HG03097 (cell line): ENCODE measurements at regions not wholly inside any gene's neighbourhood (a gene's known extent, or its start where the extent isn't known, plus 50 kb on each side); places are given as distances from the start of the nearest gene placed in this dataset.

Experiments
- ATAC-seq: cut with Tn5 transposase; IDR thresholded peaks from one replicate; pipeline ENCODE4 v1.9.1; 2021; ENCODE audit not compliant: unreplicated experiment, low FRiP score

DNA sequence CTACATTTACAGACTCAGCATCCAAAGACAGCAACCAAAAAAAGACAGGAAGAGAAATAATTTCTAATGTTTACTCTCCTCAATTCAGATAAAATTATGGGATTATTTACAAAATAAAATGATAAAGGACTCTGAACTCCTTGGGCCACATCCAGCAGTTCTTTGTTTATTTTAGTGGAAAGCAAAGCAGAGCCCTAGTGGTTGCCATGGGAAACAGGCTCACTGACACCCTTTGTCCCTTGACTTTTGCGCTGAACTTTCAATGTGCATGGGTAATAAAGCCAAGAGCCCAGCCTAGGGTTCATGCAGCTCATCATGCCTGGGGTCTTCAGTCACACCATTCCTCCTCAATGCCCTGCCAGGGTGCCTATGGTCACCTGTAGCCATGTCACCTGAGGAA lies 442.6 kb upstream of the IGFBP3 start:
- no peak for ATAC-seq

DNA sequence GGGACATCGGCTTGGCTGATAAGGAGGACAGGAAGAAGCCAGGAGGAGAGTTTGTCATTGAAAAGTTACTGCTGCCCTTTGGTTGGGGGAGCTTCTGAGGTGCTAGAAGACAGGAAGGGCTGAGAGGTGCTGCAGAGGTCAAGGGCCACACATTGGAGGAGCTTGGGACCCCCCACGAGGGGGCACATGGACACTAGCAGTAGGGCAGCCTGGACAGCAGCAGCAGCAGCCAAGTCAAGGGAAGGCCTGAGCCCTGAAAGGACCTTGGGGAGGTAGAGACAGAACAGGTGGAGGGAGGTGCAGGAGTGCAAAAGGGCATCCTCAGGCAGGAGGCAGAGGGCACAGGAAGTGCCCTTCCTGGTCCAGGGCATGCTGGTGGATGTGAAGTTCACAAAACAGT lies 439.7 kb upstream of the IGFBP3 start:
- ATAC-seq = no peak

DNA sequence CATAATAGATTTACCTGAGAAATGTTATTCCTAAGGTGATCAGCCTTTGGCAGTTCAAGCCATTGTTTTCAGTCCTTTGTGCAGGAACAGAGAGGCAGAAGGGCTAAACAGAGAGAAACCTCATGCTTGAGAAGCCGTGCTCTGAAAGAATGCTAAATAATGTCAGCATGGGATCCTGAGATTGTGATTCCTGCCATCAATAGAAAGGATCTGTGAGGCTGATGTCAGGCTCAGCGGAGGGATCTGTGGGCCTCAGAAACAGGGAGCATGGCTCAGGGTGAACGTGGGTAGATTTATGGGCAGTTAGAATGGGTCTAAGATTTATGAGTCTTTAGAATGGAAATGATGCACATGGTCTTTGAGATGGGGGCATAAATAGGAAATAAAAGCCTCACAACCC lies 439.2 kb upstream of the IGFBP3 start:
- ATAC-seq = no peak

DNA sequence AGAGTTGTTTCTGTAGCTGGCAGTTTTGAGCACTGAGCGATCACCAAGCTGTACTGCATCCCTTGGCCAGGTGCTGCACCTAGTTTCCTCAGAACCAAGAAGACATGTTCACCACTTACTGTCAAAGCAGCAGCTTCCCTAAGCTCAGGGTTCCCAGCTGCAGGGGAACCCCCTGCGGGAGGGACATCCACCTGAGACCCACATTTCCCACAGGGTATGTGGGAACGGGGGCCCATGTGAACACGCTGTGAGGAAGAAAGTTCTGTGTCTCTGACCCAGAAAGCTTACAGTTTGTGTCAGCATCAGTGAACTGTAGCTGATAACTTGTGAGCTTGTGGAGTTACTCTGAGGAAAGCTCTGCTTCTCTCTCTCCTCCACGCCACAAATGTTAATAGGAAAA lies 436.8 kb upstream of the IGFBP3 start:
- ATAC-seq = no peak

DNA sequence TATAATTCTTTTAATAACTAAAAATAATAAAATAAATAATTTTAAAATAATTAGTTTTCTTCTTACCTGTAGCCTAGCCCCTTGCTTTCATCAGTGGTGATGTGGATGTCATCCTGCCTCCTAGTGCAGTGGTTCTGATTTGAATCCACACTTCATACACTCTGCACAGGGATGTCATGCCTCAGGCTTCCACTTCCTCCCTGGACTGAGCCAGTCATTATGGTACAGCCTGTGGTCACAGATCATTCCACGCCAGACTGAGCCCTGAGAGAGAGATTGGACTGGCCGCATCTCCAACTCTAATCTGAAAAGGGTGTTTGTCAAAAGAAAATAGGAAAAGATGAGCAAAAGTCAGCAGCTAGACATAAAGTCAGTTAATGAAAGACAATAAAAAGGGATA lies 436.2 kb upstream of the IGFBP3 start:
- ATAC-seq = no peak

DNA sequence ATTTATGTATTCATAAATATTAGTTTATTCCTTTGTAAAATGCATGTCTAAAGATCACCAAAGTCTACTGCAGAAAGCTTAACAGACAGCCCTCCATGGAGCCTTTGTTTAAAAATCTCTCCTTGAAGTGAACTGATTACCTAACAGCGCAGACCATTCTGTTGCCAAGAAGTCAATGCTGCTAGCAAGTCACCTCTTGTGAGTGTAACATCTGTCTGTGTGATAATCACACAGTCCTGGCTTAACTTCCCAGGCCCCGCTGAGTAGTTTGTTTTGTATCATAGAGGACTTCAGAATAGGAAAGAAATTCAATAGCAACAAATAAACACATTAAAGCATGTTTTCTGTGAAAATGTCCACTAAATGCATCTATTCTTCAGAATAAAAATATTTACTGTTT lies 435.3 kb upstream of the IGFBP3 start:
- no peak for ATAC-seq

DNA sequence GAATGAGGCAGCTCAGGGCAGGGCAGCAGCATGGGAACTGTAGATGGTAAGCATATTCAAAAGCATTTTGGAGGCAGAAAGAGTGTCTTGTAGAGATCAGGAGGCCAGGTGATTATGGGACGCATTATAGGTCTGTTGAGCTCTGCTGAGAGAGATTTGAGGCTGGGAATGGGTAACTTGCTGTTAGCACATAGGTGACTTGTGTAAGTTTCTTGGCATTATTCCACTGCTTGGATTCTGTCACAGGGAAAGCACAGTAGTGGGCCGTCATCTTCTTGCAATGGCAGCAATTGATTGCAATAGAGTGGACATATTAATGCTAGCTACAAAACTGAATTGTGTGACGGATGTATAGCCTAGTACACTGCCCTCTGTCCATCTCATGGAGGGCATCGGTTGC lies 434.3 kb upstream of the IGFBP3 start:
- ATAC-seq = no peak

DNA sequence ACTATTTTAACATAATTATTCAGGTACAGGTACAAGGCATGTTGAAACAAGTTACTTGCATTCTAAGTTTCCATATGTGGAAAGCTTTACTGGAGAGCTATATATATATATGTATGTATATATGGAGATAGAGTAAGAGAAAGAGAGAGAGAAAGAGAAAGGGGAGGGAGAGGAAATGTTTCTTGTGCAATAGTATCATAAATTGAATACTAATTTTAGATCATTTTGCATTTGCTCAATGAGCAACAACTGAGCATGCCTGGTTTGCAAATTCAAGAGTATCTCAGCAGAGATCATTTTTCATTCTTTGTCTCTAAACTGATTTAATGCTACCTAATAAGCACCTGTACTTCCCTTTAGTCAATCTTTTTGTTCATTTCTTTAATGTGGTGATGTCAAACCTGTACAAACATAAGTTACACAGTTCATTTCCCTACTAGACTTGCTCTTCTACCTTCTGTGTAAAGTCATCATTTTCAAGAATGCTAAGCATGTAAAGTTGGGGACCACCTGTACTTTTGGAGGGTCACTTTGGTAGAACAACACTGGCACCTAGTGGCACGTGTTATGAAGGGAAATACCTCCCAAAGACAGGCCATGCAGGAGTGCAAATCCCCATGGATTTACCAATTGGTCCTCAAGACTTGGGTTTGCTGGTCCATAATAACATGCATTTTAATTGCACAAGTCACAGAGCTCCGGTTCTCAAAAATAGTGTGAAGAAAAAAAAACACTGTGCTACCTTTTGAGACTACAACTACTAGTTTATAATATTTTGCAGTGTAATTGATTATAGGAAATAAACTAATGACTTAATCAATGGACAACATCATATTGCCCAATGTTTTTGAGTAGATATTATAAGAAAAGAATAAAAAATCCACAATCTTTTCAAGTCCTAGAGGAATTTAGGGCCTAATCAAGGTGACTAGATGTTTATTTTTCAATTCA lies 431.2 kb upstream of the IGFBP3 start:
- no peak for ATAC-seq

DNA sequence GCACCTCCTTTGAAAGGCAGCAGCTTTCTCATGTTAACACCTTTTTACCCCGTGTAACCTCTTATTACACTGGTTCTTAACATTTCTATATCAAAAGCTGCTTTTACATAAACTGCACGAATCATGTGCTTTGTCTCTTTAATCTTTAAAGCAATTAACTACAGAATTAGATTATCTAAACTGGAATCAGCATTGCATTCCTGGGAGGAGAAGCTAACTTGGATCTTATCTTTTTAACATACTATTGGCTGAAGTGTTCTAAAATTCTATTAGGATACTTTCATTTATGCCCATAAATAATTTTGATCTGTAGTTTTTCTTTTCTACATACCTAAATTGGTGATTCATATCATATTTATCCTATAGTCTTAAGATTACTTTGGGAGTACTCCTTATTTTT lies 428.4 kb upstream of the IGFBP3 start:
- no peak for ATAC-seq

DNA sequence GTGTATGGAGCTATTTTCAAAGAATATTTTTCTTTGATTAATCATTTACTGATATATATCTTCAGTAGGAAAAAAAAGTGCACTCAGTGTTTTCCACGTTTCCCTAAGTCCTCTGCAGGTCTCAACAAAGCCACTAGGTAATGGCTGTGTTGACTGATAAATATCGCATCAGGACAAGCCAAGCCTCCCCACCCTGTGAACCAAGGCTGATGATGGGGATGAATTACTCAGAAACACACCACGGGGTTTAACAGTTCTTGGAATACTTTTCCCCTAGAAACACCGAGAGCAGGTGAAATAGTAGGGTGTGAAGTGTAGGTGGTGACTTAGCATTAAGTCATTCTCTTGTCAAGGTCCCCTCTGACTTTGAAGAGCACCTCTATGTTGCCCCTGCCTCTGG lies 423.5 kb upstream of the IGFBP3 start:
- ATAC-seq = no peak

DNA sequence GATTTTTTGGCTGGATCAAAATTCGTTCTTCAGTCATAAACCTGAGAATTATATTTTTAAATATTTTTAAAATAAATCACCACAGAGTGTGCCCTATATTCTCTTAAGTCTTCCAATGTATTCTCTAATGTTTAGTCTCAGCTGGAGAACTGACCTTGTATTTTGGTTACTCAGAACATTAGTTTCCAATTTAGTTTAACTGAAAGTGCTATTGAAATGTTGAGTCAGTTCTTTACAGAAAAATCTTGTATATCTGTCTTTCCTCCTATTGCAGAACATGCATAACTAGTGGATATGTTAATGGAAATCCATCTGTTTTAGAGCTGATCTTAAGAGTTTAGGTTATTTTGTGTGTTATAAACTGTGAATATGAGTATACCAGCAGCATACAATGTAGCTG lies 422.7 kb upstream of the IGFBP3 start:
- ATAC-seq = no peak

DNA sequence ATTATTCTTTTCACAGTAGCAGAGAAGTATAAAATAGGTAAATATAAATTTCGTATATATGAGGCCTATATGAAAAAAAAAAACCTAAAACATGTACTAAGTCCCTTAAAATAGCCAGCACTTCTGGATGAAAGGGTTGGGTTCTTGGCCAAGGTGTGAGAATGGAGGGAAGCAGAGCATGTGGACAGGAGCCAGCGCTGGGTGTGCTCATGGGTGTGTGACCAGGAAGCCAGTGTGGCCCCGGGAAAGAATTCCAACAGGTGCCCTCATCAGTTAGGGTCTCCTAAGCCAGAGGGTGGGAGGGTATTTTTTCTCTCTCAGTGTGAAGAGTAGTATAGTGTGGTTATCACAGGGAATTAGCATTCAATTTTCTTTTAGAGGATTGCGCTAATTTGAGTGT lies 401.9 kb upstream of the IGFBP3 start:
- no peak for ATAC-seq

DNA sequence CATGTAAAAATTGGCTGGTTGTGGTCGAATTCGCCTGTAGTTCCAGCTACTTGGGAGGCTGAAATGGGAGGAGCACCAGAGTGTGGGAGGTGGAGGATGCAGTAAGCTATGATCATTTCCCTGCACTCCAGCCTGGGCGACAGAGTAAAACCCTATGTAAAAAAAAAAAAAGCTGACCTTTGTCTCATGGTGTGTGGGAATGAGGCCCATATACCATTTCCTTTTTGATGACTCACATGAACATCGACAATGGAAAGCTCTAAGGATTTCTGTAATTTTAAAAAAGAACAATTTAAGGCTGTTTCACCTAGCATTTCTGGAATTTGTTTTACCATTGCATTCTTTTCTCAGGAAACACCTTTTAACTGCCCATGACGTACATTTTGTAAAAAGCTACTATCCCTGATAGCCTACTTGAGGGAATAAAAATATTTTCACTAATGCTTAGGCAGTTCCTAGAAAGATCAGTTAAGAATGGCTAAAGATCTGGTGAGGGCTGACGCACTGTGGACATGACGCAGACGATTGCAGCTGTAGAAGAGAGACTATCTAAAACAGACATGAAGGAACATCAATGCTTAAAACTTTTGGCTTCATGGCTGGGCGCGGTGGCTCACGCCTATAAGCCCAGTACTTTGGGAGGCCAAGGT lies 400.6 kb upstream of the IGFBP3 start:
- ATAC-seq = no peak

DNA sequence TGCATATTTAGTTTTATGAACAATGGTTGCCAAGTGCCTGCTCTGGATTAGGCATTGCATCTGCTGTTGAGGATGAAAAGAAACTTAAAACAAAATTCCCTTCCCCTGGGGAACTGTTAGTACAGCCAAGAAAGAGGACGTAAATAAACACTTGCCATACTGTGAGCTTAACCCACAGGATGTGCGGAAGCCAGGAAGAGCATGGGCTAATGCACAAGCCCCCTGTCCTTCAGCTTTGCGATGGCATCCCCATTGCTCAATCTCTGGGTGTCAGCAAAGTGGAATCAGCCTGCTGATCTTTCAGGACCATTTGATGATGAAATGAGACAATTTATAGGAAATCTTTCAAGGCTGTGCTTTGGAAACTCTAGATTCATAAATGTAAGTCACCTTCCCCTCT lies 399.9 kb upstream of the IGFBP3 start:
- no peak for ATAC-seq

DNA sequence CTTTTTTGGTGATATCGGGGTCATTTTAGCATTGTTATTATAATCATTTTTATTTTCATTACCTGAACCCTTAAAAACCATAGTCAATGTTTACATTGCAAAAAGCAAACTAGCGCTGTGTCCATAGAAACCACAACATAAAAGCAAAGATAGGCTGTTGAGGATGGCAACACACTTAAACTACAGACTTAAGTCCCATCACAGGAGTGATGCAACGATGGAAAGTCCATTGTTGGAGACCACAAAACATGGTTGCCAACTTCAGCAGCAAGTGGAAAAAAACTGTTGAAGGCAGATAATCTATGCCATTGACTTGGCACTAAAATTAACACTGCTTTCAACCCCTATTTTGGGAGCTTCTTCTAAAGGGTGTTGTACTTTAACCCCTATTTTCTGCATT lies 398.8 kb upstream of the IGFBP3 start:
- no peak for ATAC-seq

DNA sequence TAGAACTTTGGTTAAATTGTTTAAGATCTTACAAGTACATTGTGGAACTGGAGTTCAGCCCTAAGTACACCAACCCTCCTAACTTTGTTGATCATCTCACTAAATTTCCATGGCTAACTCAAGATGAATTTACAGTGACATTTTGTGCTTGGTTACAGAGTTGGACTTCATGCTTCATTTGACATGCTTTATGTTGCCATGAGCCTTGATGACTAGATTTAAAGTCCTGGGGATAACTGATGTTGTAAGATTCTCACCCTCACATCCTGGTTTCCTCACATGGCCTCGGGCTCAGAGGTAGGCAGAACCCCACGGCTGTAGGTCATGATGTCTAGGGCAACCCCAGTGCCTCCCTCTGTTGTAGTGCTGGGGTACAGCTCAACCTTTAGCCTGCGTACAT lies 397.2 kb upstream of the IGFBP3 start:
- ATAC-seq = no peak

DNA sequence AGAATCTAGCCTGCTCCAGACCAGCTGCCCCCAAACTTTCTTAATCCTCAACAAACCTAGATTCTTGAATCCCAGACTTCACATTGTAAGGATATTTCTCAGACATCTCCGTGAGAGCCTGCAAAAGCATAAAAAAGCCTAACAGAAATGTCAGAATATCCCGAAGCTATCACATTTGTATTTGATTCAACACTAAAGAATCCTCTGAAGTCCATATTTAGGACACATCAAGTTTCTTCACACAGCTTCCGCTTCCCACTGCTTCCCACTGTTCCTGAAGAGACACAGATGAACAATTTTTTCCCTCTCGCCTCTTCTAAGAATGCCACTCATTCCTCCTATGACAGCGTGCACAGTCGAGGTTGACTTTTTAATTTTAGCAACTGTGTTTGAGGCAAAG lies 396.2 kb upstream of the IGFBP3 start:
- ATAC-seq = no peak

DNA sequence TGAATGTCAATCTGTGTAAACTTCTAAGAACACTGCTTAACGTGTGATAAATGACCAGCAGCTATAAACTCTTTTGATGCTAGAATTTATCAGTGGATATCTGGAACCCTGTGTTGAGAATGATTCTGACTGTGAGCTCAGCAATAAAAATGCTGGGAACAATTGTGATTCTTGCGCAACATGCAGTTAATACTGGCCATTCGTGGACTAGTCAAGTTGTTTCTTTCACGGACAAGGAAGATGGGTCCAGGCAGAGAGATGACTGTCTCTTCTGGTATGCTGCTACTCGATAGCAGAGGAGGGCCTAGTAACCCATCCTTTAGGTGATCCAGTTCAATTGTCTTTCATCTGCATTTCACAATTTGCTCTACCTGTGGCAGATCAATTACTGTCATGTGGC lies 394.8 kb upstream of the IGFBP3 start:
- ATAC-seq = no peak

DNA sequence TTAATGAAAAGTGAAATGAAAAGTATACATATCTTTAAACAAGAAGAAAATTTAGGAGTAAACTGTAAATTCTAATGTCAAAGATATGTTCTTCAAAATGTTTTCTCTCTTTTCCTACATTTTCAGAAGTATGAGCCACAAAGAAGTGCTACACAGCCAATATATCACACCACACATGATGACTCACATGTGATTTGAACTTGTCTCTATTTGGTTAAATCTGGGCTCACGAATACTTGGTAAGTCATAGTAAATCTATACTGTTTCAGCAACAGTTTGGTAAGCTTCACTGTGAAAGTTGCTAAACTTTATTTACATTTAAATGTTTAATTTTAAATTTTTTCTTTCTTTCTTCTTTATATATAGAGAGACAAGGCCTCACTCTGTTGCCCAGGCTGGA lies 380.6 kb upstream of the IGFBP3 start:
- no peak for ATAC-seq

DNA sequence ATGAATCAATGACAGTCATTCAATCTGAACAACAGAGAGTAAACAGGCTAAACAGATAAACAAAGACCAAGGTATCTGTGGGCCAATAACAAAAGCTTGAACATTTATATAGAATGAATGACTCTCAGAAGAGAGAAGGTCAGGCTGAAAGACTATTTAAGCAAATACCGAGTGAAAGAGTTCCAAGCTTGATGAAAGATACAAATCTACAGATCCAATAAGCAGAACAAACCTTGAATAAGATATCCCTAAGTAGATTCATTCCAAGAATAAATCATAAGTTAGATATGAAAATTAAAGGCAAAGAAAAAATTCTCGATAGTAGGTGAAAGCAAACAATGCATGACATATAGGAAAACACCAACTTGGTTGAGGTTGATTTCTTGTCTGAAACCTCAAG lies 376.4 kb upstream of the IGFBP3 start:
- ATAC-seq = no peak

DNA sequence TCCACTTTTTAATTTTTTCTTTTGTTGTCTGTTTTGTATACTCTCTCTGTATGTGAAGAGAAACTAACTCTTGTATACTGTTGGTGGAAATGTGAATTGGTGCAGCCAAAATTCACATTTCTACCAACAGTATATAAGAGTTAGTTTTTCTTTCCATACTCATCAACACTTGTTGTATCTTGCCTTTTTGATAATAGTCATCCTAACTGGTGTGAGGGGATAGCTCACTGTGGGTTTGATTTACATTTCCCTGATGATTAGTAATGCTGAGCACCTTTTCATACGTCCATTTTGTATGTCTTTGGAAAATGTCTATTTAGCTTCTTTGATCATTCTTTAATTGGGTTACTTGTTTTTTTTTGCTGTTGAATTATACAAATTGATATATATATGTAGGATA lies 375.5 kb upstream of the IGFBP3 start:
- ATAC-seq = no peak

DNA sequence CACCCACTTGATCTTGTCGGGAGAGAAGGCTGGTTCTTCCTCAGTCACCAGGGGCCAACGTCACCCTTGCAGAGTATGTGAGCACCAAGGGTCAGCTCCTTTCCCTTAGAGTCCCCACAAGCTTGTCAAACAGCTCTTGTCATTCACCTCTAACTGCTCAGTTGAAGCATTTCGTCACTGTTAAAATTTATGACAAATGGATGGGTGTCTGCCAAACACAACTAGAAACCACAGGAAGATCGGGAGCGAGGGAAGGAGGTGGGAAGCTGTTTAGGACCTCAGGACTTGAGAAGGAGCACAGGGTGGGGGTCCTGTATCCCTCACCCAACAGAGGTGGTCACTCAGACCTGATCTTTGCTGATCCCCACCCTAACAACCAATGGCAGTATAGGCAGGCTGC lies 373.3 kb upstream of the IGFBP3 start:
- ATAC-seq = no peak
